Hypothalamus (tissue), 51 donors: ENCODE measurements at regions not wholly inside any gene's neighbourhood (a gene's known extent, or its start where the extent isn't known, plus 50 kb on each side); places are given as distances from the start of the nearest gene placed in this dataset.
"Not testable (repeated sequence)": the region's sequence is repeated elsewhere in the genome, so short reads cannot be mapped to it uniquely, and the experiment has no call there.

Experiments
- DNase-seq, 51 donors: peaks; one replicate each; lab custom pipeline; 2025; lab: John Stamatoyannopoulos, UW

DNA sequence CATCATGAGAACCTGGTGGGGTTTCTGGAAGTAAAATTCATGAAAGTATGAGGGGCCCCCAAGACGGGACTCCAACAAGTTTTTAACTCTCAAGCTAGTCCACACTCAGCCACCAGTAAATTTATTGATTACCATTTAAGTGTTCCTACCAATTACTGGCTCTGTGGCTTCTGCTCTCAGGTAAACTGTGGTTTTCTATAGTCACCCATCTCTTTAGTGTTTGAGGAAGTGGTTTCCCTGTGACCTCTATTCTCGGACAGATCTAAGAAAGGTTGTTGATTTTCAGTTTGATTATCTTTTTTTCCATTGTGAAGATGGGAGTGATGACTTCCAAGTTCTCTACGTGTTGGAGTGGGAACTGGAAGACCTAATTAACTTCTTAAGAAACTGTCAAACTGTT lies 869.6 kb downstream of the CDY1 start:
- not testable (repeated sequence) for DNase-seq

DNA sequence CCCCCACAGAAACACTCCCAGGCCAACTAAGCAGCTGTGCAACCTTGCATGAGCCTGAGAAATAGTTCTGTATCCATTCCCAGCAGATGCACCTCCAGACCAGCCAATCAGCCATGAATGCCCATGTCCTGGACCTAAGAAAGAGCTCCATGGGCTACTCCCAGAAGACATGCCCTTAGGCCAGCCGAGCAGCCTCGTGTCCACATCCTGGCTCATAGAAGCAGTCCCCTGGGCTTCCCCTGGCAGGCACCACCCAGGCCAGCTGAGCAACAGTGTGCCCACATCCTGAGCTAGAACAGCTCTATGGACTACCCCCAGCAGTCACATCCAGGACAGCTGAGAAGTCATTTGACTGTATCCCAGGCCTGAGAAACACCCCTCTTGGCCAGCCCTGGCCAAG lies 899.5 kb downstream of the CDY1 start:
- DNase-seq: not testable (repeated sequence)

DNA sequence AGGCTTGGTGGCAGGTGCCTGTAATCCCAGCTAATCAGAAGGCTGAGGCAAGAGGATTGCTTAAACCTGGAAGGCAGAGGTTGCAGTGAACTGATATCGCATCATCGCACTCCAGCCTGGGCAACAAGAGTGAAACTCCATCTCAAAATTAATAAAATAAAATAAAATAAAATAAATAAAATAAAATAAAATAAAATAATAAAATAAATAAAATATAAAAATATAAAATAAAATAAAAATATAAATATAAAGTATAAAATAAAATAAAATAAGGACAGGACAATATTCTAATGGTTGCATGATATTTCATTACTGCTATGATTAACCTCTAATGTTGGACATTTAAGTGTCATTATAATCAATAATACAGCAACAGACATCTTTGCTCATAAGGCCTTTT lies 933.1 kb downstream of the CDY1 start:
- DNase-seq: no peak

DNA sequence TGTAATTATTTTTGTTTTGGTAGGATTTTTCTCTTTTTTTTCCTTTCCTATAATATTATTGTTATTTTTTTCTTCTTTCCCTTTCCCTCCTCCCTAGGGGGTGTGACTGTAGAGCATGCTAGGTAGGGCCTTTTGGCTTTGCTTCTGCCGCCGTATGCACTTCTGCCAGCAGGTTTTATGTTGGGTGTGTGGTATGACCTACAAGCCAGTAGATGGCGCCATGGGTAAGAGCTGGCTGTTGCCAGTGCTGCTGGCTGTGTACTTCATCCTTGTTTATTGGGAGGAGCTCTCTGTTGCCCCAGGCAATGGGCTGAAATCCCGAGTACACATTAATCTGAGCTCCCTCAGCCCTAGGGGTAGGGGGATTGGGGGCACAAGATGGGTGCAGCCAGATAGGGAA lies 941.1 kb downstream of the CDY1 start:
- peak in 6 of 51 donors; percentile 0 to 5 (median 0) for DNase-seq
